ENCODE measurements at regions not wholly inside any gene's neighbourhood (a gene's known extent, or its start where the extent isn't known, plus 50 kb on each side); places are given as distances from the start of the nearest gene placed in this dataset.

- TF ChIP-seq CTCF (IDR thresholded peaks at IDR 0.05) (no peak), JUN (IDR thresholded peaks at IDR 0.05) (no peak), USF2 (IDR thresholded peaks at IDR 0.05) (no peak), POLR2A (IDR thresholded peaks at IDR 0.05; ENCODE audit: low read length) (no peak), CEBPB (IDR thresholded peaks at IDR 0.05) (no peak)
These were observed 775.3 kb upstream of the HS3ST1 start for GRCh38 chr4:12203945-12204344.
